ENCODE measurements at regions not wholly inside any gene's neighbourhood (a gene's known extent, or its start where the extent isn't known, plus 50 kb on each side); places are given as distances from the start of the nearest gene placed in this dataset.
"Not testable (repeated sequence)": the region's sequence is repeated elsewhere in the genome, so short reads cannot be mapped to it uniquely, and the experiment has no call there.

- not testable (repeated sequence) for ATAC-seq, DNase-seq
Observed at GRCh38 chr2:192598649-192599048, 403.9 kb upstream of the TMEFF2 start.

GRCh38 chr2:192593561-192593960 lies 398.8 kb upstream of the TMEFF2 start:
- ATAC-seq (no peak), DNase-seq (no peak)

- no peak for ATAC-seq
- DNase-seq = no peak
Observed at GRCh38 chr2:192591617-192592016, 396.9 kb upstream of the TMEFF2 start.

GRCh38 chr2:192585418-192585817 lies 390.7 kb upstream of the TMEFF2 start:
- no peak for ATAC-seq
- DNase-seq = no peak

GRCh38 chr2:192584976-192585375 lies 390.2 kb upstream of the TMEFF2 start:
- ATAC-seq = no peak
- DNase-seq = no peak

GRCh38 chr2:192579965-192580700 lies 385.4 kb upstream of the TMEFF2 start:
- DNase-seq = no peak

GRCh38 chr2:192578780-192579179 lies 384.0 kb upstream of the TMEFF2 start:
- DNase-seq (no peak), ATAC-seq (no peak)

More at GRCh38 chr2:192579965-192580700, 385.4 kb upstream of the TMEFF2 start:
- ATAC-seq = no peak

GRCh38 chr2:192577706-192578105 lies 383.0 kb upstream of the TMEFF2 start:
- DNase-seq (no peak), ATAC-seq (no peak)

- ATAC-seq (no peak), DNase-seq (no peak)
Observed at GRCh38 chr2:192574552-192574951, 379.8 kb upstream of the TMEFF2 start.

GRCh38 chr2:192571636-192572035 lies 376.9 kb upstream of the TMEFF2 start:
- no peak for DNase-seq
- no peak for ATAC-seq

- DNase-seq (no peak), ATAC-seq (no peak)
Observed at GRCh38 chr2:192570788-192571187, 376.1 kb upstream of the TMEFF2 start.

- no peak for ATAC-seq
- no peak for DNase-seq
Observed at GRCh38 chr2:192566863-192567262, 372.1 kb upstream of the TMEFF2 start.

GRCh38 chr2:192560326-192560725 lies 365.6 kb upstream of the TMEFF2 start:
- ATAC-seq = no peak
- no peak for DNase-seq

GRCh38 chr2:192559587-192559986 lies 364.9 kb upstream of the TMEFF2 start:
- ATAC-seq (no peak), DNase-seq (no peak)

GRCh38 chr2:192558637-192559036 lies 363.9 kb upstream of the TMEFF2 start:
- DNase-seq (no peak), ATAC-seq (no peak)

GRCh38 chr2:192555740-192556139 lies 361.0 kb upstream of the TMEFF2 start:
- ATAC-seq (no peak), DNase-seq (no peak)

GRCh38 chr2:192551760-192552159 lies 357.0 kb upstream of the TMEFF2 start:
- ATAC-seq = no peak
- no peak for DNase-seq

GRCh38 chr2:192546565-192546964 lies 351.8 kb upstream of the TMEFF2 start:
- ATAC-seq (no peak), DNase-seq (no peak)

GRCh38 chr2:192544371-192544955 lies 349.7 kb upstream of the TMEFF2 start:
- no peak for ATAC-seq
- DNase-seq = no peak

GRCh38 chr2:192542148-192543066 lies 347.7 kb upstream of the TMEFF2 start:
- ATAC-seq, DNase-seq: not testable (repeated sequence)

- DNase-seq (no peak), ATAC-seq (no peak)
Observed at GRCh38 chr2:192539306-192539705, 344.6 kb upstream of the TMEFF2 start.

- ATAC-seq (no peak), DNase-seq (no peak)
Observed at GRCh38 chr2:192536922-192537624, 342.3 kb upstream of the TMEFF2 start.

Data from stimulated activated naive CD8-positive, alpha-beta T cell treated with anti-CD3 and anti-CD28 coated beads, Interleukin-15, Interleukin-2, amounts not matched to agents 100 U/mL and 50 U/mL, for 24 hours (primary cell).